HEK293 (cell line): ENCODE measurements at regions not wholly inside any gene's neighbourhood (a gene's known extent, or its start where the extent isn't known, plus 50 kb on each side); places are given as distances from the start of the nearest gene placed in this dataset.

Experiments
- CTCF ChIP-seq: fragments of 450-650 bp; formaldehyde crosslinking; IDR thresholded peaks from 2 replicates; pipeline ENCODE4 v1.5.1; 2016; ENCODE audit warnings: missing biosample characterization, missing genetic modification characterization
- TCF7L2 ChIP-seq: IDR thresholded peaks from 2 replicates; pipeline ENCODE4 v1.6.1; 2011; ENCODE audit warnings: low read depth, mild to moderate bottlenecking, inconsistent platforms, low read length, moderate library complexity, borderline replicate concordance
- ZNF148 ChIP-seq: fragments of 450-650 bp; formaldehyde crosslinking; IDR thresholded peaks from 2 replicates; pipeline ENCODE4 v1.5.0; 2017; ENCODE audit warnings: missing biosample characterization, missing genetic modification characterization, borderline replicate concordance
- ZNF747 ChIP-seq: fragments of 450-650 bp; formaldehyde crosslinking; IDR thresholded peaks from 2 replicates; pipeline ENCODE4 v1.5.1; 2016; ENCODE audit warnings: missing biosample characterization, missing genetic modification characterization

GRCh38 chr13:24073657-24074056 lies 86.9 kb upstream of the SPATA13 start:
- TF ChIP-seq CTCF (tag by site-specific recombination): no peak
- TF ChIP-seq ZNF148 (tag by site-specific recombination): no peak
- no peak for TF ChIP-seq ZNF747
- TF ChIP-seq TCF7L2: no peak
